ENCODE measurements at regions not wholly inside any gene's neighbourhood (a gene's known extent, or its start where the extent isn't known, plus 50 kb on each side); places are given as distances from the start of the nearest gene placed in this dataset.

DNA sequence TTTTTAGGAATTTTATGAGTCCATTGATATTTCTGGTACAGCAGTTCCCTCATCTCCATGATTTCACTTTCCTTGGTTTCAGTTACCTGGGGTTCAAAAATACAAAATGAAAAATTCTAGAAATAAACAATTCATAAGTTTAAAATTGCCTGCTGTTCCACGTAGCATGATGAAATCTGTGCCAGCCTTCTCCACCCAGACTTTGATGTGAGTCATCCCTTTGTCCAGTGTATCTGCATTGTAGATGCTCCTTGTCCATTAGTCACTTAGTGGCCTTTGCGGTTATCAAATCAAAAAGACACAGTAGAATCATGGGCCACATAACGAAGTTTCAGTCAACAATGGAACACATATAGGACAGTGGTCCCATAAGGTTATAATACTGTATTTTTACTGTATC is 286.9 kb downstream of the PTEN start:
- H4K20me1 ChIP-seq (ENCODE audit: control insufficient read depth, extremely low read depth, insufficient read depth, low read length), result no peaks in the 10 kb centered on the region
- FAIRE-seq (peak; percentile 26), DNase-seq (ENCODE audit: low read depth, low spot score) (no peak)
- TF ChIP-seq EZH2 (IDR thresholded peaks at IDR 0.05; ENCODE audit: low read length), result no peak
- TF ChIP-seq, protein P1, sequence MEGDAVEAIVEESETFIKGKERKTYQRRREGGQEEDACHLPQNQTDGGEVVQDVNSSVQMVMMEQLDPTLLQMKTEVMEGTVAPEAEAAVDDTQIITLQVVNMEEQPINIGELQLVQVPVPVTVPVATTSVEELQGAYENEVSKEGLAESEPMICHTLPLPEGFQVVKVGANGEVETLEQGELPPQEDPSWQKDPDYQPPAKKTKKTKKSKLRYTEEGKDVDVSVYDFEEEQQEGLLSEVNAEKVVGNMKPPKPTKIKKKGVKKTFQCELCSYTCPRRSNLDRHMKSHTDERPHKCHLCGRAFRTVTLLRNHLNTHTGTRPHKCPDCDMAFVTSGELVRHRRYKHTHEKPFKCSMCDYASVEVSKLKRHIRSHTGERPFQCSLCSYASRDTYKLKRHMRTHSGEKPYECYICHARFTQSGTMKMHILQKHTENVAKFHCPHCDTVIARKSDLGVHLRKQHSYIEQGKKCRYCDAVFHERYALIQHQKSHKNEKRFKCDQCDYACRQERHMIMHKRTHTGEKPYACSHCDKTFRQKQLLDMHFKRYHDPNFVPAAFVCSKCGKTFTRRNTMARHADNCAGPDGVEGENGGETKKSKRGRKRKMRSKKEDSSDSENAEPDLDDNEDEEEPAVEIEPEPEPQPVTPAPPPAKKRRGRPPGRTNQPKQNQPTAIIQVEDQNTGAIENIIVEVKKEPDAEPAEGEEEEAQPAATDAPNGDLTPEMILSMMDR (optimal IDR thresholded peaks at IDR 0.05 in 1 of 3, IDR thresholded peaks at IDR 0.05 in 1 of 3, conservative IDR thresholded peaks at IDR 0.05 in 1 of 3; ENCODE audit: extremely low read depth in 1 of 3, insufficient read depth in 2 of 3, low read length in 3 of 3), result no peak
- no peaks in the 10 kb centered on the region for H3K9me3 ChIP-seq (ENCODE audit: control insufficient read depth, low read depth, low read length)
- peak overlapping the region; percentile 48 for H3K27ac ChIP-seq (ENCODE audit: control insufficient read depth, insufficient read depth, low read length)
- H3K9ac ChIP-seq (ENCODE audit: control insufficient read depth, extremely low read depth, insufficient read depth, low read length), result no peak overlapping the region
- no peaks in the 10 kb centered on the region for H3K36me3 ChIP-seq (ENCODE audit: control insufficient read depth in 2 of 2, extremely low read depth in 1 of 2, insufficient read depth in 2 of 2, low read length in 2 of 2)
- no peaks in the 10 kb centered on the region for H3K79me2 ChIP-seq (ENCODE audit: control insufficient read depth, insufficient read depth, low read length)
- no peaks in the 10 kb centered on the region for H3K27me3 ChIP-seq (ENCODE audit: control insufficient read depth, extremely low read depth, insufficient read depth, low read length)
- peaks cover 24% of the 10 kb centered on the region for H3K4me1 ChIP-seq (ENCODE audit: control insufficient read depth, extremely low read depth, insufficient read depth, low read length)
- H3K4me3 ChIP-seq (ENCODE audit: control insufficient read depth in 2 of 3, extremely low read depth in 1 of 3, insufficient read depth in 2 of 3, low read depth in 1 of 3, low read length in 3 of 3), result no peak overlapping the region
- no peak overlapping the region for H2AFZ ChIP-seq (ENCODE audit: control insufficient read depth, low read length)
- no peaks in the 10 kb centered on the region for H3K9me1 ChIP-seq (ENCODE audit: control insufficient read depth, extremely low read depth, insufficient read depth, low read length)
- dilution Hi-C loops (cut with MboI; ENCODE audit: extremely low pct_ligation_motif_present, low sequenced_read_pairs), result no loop called here
- peak overlapping the region; percentile 36 for H3K4me2 ChIP-seq (ENCODE audit: control insufficient read depth, extremely low read depth, insufficient read depth, low read depth, low read length)

DNA sequence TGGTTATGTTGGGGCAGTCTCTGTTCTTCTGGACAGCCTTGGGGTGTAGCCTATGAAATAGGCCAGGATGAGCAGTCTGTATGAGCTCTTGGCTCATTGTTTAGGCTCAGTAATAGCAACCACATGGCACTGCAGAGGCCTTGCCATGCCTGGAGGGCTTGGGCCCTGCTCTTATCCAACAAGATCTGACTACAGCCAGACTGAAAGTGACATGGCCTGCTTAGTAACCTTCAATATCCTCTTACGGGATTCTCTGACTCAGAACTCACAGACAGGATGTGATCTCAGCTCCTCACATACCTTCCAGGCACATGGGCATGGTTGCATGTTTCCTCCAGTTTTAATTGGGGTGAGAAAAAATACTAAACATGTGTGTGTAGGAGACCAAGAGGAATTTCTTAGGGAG is 289.3 kb downstream of the PTEN start:
- Histone ChIP-seq H3K9me1 (ENCODE audit: control insufficient read depth, extremely low read depth, insufficient read depth, low read length) (no peaks in the 10 kb centered on the region), H3K27ac (ENCODE audit: control insufficient read depth, insufficient read depth, low read length) (peak overlapping the region; percentile 82), H3K4me1 (ENCODE audit: control insufficient read depth, extremely low read depth, insufficient read depth, low read length) (peaks cover 34% of the 10 kb centered on the region), H3K4me3 (ENCODE audit: control insufficient read depth in 2 of 3, extremely low read depth in 1 of 3, insufficient read depth in 2 of 3, low read depth in 1 of 3, low read length in 3 of 3) (no peak overlapping the region), H2AFZ (ENCODE audit: control insufficient read depth, low read length) (peak overlapping the region; percentile 74), H3K27me3 (ENCODE audit: control insufficient read depth, extremely low read depth, insufficient read depth, low read length) (no peaks in the 10 kb centered on the region), H3K4me2 (ENCODE audit: control insufficient read depth, extremely low read depth, insufficient read depth, low read depth, low read length) (peak overlapping the region; percentile 54), H4K20me1 (ENCODE audit: control insufficient read depth, extremely low read depth, insufficient read depth, low read length) (no peaks in the 10 kb centered on the region), H3K9me3 (ENCODE audit: control insufficient read depth, low read depth, low read length) (no peaks in the 10 kb centered on the region), H3K79me2 (ENCODE audit: control insufficient read depth, insufficient read depth, low read length) (no peaks in the 10 kb centered on the region), H3K36me3 (ENCODE audit: control insufficient read depth in 2 of 2, extremely low read depth in 1 of 2, insufficient read depth in 2 of 2, low read length in 2 of 2) (no peaks in the 10 kb centered on the region), H3K9ac (ENCODE audit: control insufficient read depth, extremely low read depth, insufficient read depth, low read length) (peak overlapping the region; percentile 22)
- DNase-seq (ENCODE audit: low read depth, low spot score) (peak; percentile 98), FAIRE-seq (peak; percentile 96)
- TF ChIP-seq, protein P1 (optimal IDR thresholded peaks at IDR 0.05 in 1 of 3, IDR thresholded peaks at IDR 0.05 in 1 of 3, conservative IDR thresholded peaks at IDR 0.05 in 1 of 3; ENCODE audit: extremely low read depth in 1 of 3, insufficient read depth in 2 of 3, low read length in 3 of 3), result no peak
- no peak for TF ChIP-seq EZH2 (IDR thresholded peaks at IDR 0.05; ENCODE audit: low read length)
- dilution Hi-C loops (cut with MboI; ENCODE audit: extremely low pct_ligation_motif_present, low sequenced_read_pairs), result no loop called here
